ENCODE measurements at regions not wholly inside any gene's neighbourhood (a gene's known extent, or its start where the extent isn't known, plus 50 kb on each side); places are given as distances from the start of the nearest gene placed in this dataset.

- no peaks in the 10 kb centered on the region for H3K9me3 ChIP-seq (ENCODE audit: control insufficient read depth in 4 of 4, low read length in 3 of 4)
- H3K4me1 ChIP-seq (ENCODE audit: control insufficient read depth in 4 of 4, insufficient read depth in 4 of 4, low read length in 3 of 4) = no peaks in the 10 kb centered on the region
- DNase-seq (ENCODE audit: low spot score) = no peak
- no peak overlapping the region for H3K9ac ChIP-seq (ENCODE audit: low read depth in 1 of 2, low read length in 2 of 2)
- H3K27me3 ChIP-seq (ENCODE audit: control insufficient read depth in 4 of 4, insufficient read depth in 4 of 4, low read length in 3 of 4) = peaks cover 0 to 3% (median 0%) of the 10 kb centered on the region in 4 donors
- no peak for TF ChIP-seq RAD21 (IDR thresholded peaks at IDR 0.05)
- no peak for TF ChIP-seq FOXA2 (IDR thresholded peaks at IDR 0.05)
- TF ChIP-seq CTCF (IDR thresholded peaks at IDR 0.05; ENCODE audit: low read depth, low read length, missing input control) = no peak
- no peak for TF ChIP-seq ZBTB33 (IDR thresholded peaks at IDR 0.05)
- TF ChIP-seq SP1 (IDR thresholded peaks at IDR 0.05) = no peak
- no peak overlapping the region for H3K27ac ChIP-seq (ENCODE audit: low read depth in 1 of 2, low read length in 2 of 2)
- H3K4me3 ChIP-seq (ENCODE audit: low read depth in 1 of 3, low read length in 3 of 3) = no peak overlapping the region
- 90% methylated on average over 2 of the region's 2 CpGs for WGBS
- H3K36me3 ChIP-seq (ENCODE audit: control insufficient read depth in 4 of 4, insufficient read depth in 3 of 4, low read depth in 1 of 4, low read length in 3 of 4) = no peaks in the 10 kb centered on the region
These were observed 1048.2 kb upstream of the AUTS2 start for GRCh38 chr7:68550027-68550426.

GRCh38 chr7:68550635-68551034, 1047.6 kb upstream of the AUTS2 start:
- Histone ChIP-seq H3K27ac (ENCODE audit: low read depth in 1 of 2, low read length in 2 of 2) (no peak overlapping the region), H3K27me3 (ENCODE audit: control insufficient read depth in 4 of 4, insufficient read depth in 4 of 4, low read length in 3 of 4) (peaks cover 0 to 3% (median 0%) of the 10 kb centered on the region in 4 donors), H3K4me1 (ENCODE audit: control insufficient read depth in 4 of 4, insufficient read depth in 4 of 4, low read length in 3 of 4) (no peaks in the 10 kb centered on the region), H3K9me3 (ENCODE audit: control insufficient read depth in 4 of 4, low read length in 3 of 4) (no peaks in the 10 kb centered on the region), H3K4me3 (ENCODE audit: low read depth in 1 of 3, low read length in 3 of 3) (no peak overlapping the region), H3K9ac (ENCODE audit: low read depth in 1 of 2, low read length in 2 of 2) (no peak overlapping the region), H3K36me3 (ENCODE audit: control insufficient read depth in 4 of 4, insufficient read depth in 3 of 4, low read depth in 1 of 4, low read length in 3 of 4) (no peaks in the 10 kb centered on the region)
- TF ChIP-seq RAD21 (IDR thresholded peaks at IDR 0.05) = no peak
- no peak for TF ChIP-seq GABPA (IDR thresholded peaks at IDR 0.05 in 1 of 2, conservative IDR thresholded peaks at IDR 0.05 in 1 of 2)
- no peak for TF ChIP-seq REST (IDR thresholded peaks at IDR 0.05)
- TF ChIP-seq FOXA1 (IDR thresholded peaks at IDR 0.05) = no peak
- no peak for TF ChIP-seq HNF4A (conservative IDR thresholded peaks at IDR 0.05)
- no peak for TF ChIP-seq ATF3 (IDR thresholded peaks at IDR 0.05)
- no peak for TF ChIP-seq RXRA (IDR thresholded peaks at IDR 0.05)
- WGBS = 48% methylated on average over 3 of the region's 3 CpGs
- DNase-seq (ENCODE audit: low spot score) = no peak
